ENCODE measurements at regions not wholly inside any gene's neighbourhood (a gene's known extent, or its start where the extent isn't known, plus 50 kb on each side); places are given as distances from the start of the nearest gene placed in this dataset.

- no peak for ATAC-seq
- no peak overlapping the region for H3K4me3 ChIP-seq
- WGBS, 2 donors, result 84 to 88% methylated on average over 2 of the region's 2 CpGs
Observed at GRCh38 chr21:27040738-27041469, 74.0 kb upstream of the ADAMTS5 start.

DNA sequence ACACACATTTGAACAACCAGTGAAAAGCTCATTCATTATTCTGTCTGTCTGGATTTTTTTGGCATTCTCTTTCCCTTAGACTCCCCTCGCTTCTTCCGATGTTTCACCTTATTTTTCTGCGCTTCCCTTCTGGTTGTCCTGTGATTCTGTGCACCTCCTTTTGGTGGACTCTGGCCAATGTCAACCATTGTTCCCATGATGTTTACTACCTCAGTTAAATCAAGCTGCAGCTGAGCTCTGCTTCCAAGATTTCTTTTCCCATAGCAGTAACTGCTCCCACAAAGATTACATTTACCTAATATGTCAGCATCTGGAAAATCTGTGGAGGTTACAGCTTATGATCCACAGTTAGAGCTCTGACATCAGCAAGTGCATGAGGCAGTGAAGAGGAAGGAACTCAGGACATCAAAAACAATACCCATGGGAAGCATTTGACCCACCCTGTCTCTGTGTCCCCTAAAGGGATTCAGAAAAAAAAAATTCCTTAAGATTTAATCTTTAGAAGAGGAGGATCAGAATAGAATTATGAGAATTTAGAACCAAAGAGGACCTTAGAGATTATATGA lies 69.9 kb upstream of the ADAMTS5 start:
- Histone ChIP-seq H3K9me3 (no peaks in the 10 kb centered on the region), H3K27me3 (no peaks in the 10 kb centered on the region), H3K4me1 (no peaks in the 10 kb centered on the region), H3K36me3 (replicated peaks in 1 of 2; ENCODE audit: insufficient read depth in 1 of 2, low read depth in 2 of 2) (no peaks in the 10 kb centered on the region), H3K27ac (no peak overlapping the region), H3K4me3 (no peak overlapping the region)
- TF ChIP-seq POLR2A (IDR thresholded peaks at IDR 0.05), result no peak
- TF ChIP-seq, protein P1, sequence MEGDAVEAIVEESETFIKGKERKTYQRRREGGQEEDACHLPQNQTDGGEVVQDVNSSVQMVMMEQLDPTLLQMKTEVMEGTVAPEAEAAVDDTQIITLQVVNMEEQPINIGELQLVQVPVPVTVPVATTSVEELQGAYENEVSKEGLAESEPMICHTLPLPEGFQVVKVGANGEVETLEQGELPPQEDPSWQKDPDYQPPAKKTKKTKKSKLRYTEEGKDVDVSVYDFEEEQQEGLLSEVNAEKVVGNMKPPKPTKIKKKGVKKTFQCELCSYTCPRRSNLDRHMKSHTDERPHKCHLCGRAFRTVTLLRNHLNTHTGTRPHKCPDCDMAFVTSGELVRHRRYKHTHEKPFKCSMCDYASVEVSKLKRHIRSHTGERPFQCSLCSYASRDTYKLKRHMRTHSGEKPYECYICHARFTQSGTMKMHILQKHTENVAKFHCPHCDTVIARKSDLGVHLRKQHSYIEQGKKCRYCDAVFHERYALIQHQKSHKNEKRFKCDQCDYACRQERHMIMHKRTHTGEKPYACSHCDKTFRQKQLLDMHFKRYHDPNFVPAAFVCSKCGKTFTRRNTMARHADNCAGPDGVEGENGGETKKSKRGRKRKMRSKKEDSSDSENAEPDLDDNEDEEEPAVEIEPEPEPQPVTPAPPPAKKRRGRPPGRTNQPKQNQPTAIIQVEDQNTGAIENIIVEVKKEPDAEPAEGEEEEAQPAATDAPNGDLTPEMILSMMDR (IDR thresholded peaks at IDR 0.05), result no peak
- intact Hi-C loops (cut with DNase I), result no loop called here
- no peak for DNase-seq
- ATAC-seq, result no peak
- 74 to 80% methylated on average over 3 of the region's 3 CpGs for WGBS, 2 donors

More at GRCh38 chr21:27040738-27041469, 74.0 kb upstream of the ADAMTS5 start:
- H3K27me3 ChIP-seq, result no peaks in the 10 kb centered on the region
- no peaks in the 10 kb centered on the region for H3K9me3 ChIP-seq
- no peak for DNase-seq
- H3K27ac ChIP-seq, result no peak overlapping the region
- H3K4me1 ChIP-seq, result no peaks in the 10 kb centered on the region
- intact Hi-C loops (cut with DNase I), result no loop called here
- TF ChIP-seq, protein P1 (IDR thresholded peaks at IDR 0.05), result no peak
- TF ChIP-seq POLR2A (IDR thresholded peaks at IDR 0.05), result no peak
- H3K36me3 ChIP-seq (replicated peaks in 1 of 2; ENCODE audit: insufficient read depth in 1 of 2, low read depth in 2 of 2), result no peaks in the 10 kb centered on the region

DNA sequence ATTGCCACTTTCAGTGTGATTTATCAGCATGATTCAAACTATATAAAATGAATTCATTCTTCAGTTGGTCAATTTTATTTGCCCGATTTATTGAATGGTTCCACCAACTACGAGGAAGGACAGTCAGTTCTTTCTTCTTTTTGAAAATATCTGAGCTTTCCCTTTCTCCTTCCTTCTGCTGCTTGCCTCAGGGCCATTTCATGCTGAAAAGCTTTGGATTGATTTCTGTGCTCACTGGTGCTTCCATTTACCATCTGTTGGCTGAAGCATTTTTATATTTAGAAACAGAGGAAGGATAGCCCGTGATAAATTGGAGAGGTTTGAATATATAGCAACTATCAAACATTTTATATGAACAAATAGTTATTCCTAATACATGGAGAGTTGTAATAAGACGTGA lies 68.9 kb upstream of the ADAMTS5 start:
- Histone ChIP-seq H3K4me1 (no peaks in the 10 kb centered on the region), H3K9me3 (no peaks in the 10 kb centered on the region), H3K36me3 (replicated peaks in 1 of 2; ENCODE audit: insufficient read depth in 1 of 2, low read depth in 2 of 2) (no peaks in the 10 kb centered on the region), H3K27ac (no peak overlapping the region), H3K4me3 (no peak overlapping the region), H3K27me3 (no peaks in the 10 kb centered on the region)
- ATAC-seq (no peak), DNase-seq (no peak)
- WGBS, 2 donors, result 56 to 69% methylated on average over 4 of the region's 4 CpGs
- intact Hi-C loops (cut with DNase I), result no loop called here
- TF ChIP-seq, protein P1 (IDR thresholded peaks at IDR 0.05), result no peak
- TF ChIP-seq POLR2A (IDR thresholded peaks at IDR 0.05), result no peak

GRCh38 chr21:27034796-27035195 lies 67.9 kb upstream of the ADAMTS5 start:
- Histone ChIP-seq H3K4me1 (no peaks in the 10 kb centered on the region), H3K27me3 (no peaks in the 10 kb centered on the region), H3K9me3 (no peaks in the 10 kb centered on the region), H3K4me3 (no peak overlapping the region), H3K27ac (no peak overlapping the region), H3K36me3 (replicated peaks in 1 of 2; ENCODE audit: insufficient read depth in 1 of 2, low read depth in 2 of 2) (no peaks in the 10 kb centered on the region)
- intact Hi-C loops (cut with DNase I), result no loop called here
- ATAC-seq, result no peak
- TF ChIP-seq, protein P1 (IDR thresholded peaks at IDR 0.05), result no peak
- no peak for TF ChIP-seq POLR2A (IDR thresholded peaks at IDR 0.05)
- 95 to 97% methylated on average over 1 of the region's 1 CpG for WGBS, 2 donors
- DNase-seq, result no peak

- DNase-seq (peak in 3 of 4 donors; percentile 14 to 15 (median 15)), ATAC-seq (no peak)
- Histone ChIP-seq H3K9me3 (no peaks in the 10 kb centered on the region), H3K4me1 (no peaks in the 10 kb centered on the region), H3K4me3 (no peak overlapping the region), H3K27me3 (no peaks in the 10 kb centered on the region), H3K27ac (no peak overlapping the region), H3K36me3 (replicated peaks in 1 of 2; ENCODE audit: insufficient read depth in 1 of 2, low read depth in 2 of 2) (no peaks in the 10 kb centered on the region)
- TF ChIP-seq, protein P1 (IDR thresholded peaks at IDR 0.05), result no peak
- TF ChIP-seq POLR2A (IDR thresholded peaks at IDR 0.05), result no peak
- intact Hi-C loops (cut with DNase I), result no loop called here
- WGBS, 2 donors, result 53 to 80% methylated on average over 3 of the region's 3 CpGs
Observed at GRCh38 chr21:27033471-27033870, 66.6 kb upstream of the ADAMTS5 start.
